ENCODE measurements at regions not wholly inside any gene's neighbourhood (a gene's known extent, or its start where the extent isn't known, plus 50 kb on each side); places are given as distances from the start of the nearest gene placed in this dataset.

- no peak for ATAC-seq
- CTCF ChIA-PET (ENCODE audit: low intra/inter-chr PET ratio), result no interaction called here
Observed at GRCh38 chr9:29514862-29515261, 1941.6 kb upstream of the C9orf72 start.

GRCh38 chr9:29548436-29548835 is 1975.2 kb upstream of the C9orf72 start:
- no peaks in the 10 kb centered on the region for H3K9me3 ChIP-seq (replicated peaks; ENCODE audit: control insufficient read depth, insufficient read depth, low read depth, low read length)
- FAIRE-seq (no peak), ATAC-seq (no peak), DNase-seq (ENCODE audit: extremely low read depth in 1 of 4, low spot score in 3 of 4) (no peak)
- H4K20me1 ChIP-seq (replicated peaks; ENCODE audit: control insufficient read depth, insufficient read depth, low read length), result no peaks in the 10 kb centered on the region
- POLR2A ChIA-PET, result no interaction called here
- H3K9ac ChIP-seq (ENCODE audit: insufficient read depth in 1 of 2, low read depth in 2 of 2, low read length in 2 of 2), result no peak overlapping the region
- in situ Hi-C loops (cut with MboI), result no loop called here
- no CpG with 5 or more reads among the region's 3 CpGs for WGBS (ENCODE audit: insufficient coverage, low coverage, missing lambda C conversion rate)
- no peaks in the 10 kb centered on the region for H3K36me3 ChIP-seq (ENCODE audit: control insufficient read depth, insufficient read depth, low read length)
- H3K4me2 ChIP-seq (ENCODE audit: insufficient read depth, low read length), result no peak overlapping the region
- no peaks in the 10 kb centered on the region for H3K79me2 ChIP-seq (ENCODE audit: control insufficient read depth, insufficient read depth, low read length)
- no peaks in the 10 kb centered on the region for H3K4me1 ChIP-seq (replicated peaks in 1 of 2; ENCODE audit: control insufficient read depth in 2 of 2, insufficient read depth in 2 of 2, low read length in 2 of 2)
- H3K9me1 ChIP-seq (ENCODE audit: control insufficient read depth, insufficient read depth, low read length), result no peaks in the 10 kb centered on the region
- H3K27me3 ChIP-seq (ENCODE audit: control insufficient read depth in 2 of 2, insufficient read depth in 2 of 2, low read length in 2 of 2), result no peaks in the 10 kb centered on the region
- H2AFZ ChIP-seq (ENCODE audit: low read depth, low read length), result no peak overlapping the region
- CTCF ChIA-PET (ENCODE audit: low intra/inter-chr PET ratio), result no interaction called here
- H3K27ac ChIP-seq (ENCODE audit: extremely low read depth, low read depth, low read length), result no peak overlapping the region
- BruUV-seq (replicated peaks), result no TSS peak
- intact Hi-C loops (cut with micrococcal nuclease), result no loop called here
- H3K4me3 ChIP-seq, result no peak overlapping the region
- no peak for TF ChIP-seq ZNF707 (CRISPR knock-in tag; conservative IDR thresholded peaks at IDR 0.05)
- TF ChIP-seq LCOR (CRISPR knock-in tag; IDR thresholded peaks at IDR 0.05), result no peak
- TF ChIP-seq PHF8 (IDR thresholded peaks at IDR 0.05; ENCODE audit: borderline replicate concordance, low read length), result no peak
- no peak for TF ChIP-seq ZNF75A (CRISPR knock-in tag; IDR thresholded peaks at IDR 0.05)
- no peak for TF ChIP-seq ZNF133 (CRISPR knock-in tag; IDR thresholded peaks at IDR 0.05)
- no peak for TF ChIP-seq PRDM10 (IDR thresholded peaks at IDR 0.05; ENCODE audit: partially characterized antibody)
- TF ChIP-seq NR3C1 (CRISPR knock-in tag; IDR thresholded peaks at IDR 0.05), result no peak
- TF ChIP-seq NUFIP1 (IDR thresholded peaks at IDR 0.05; ENCODE audit: partially characterized antibody), result no peak
- no peak for TF ChIP-seq ILK (tag; IDR thresholded peaks at IDR 0.05; ENCODE audit: borderline replicate concordance, low read depth)
- no peak for TF ChIP-seq GTF2E2 (tag; IDR thresholded peaks at IDR 0.05)
- no peak for TF ChIP-seq HMG20A (CRISPR knock-in tag; conservative IDR thresholded peaks at IDR 0.05)
- TF ChIP-seq ZNF584 (CRISPR knock-in tag; IDR thresholded peaks at IDR 0.05; ENCODE audit: low read depth), result no peak
- TF ChIP-seq MAFG (tag; conservative IDR thresholded peaks at IDR 0.05), result no peak

More at GRCh38 chr9:29514862-29515261, 1941.6 kb upstream of the C9orf72 start:
- in situ Hi-C loops (cut with MboI) (no loop called here), intact Hi-C loops (cut with micrococcal nuclease) (no loop called here)
- no peak overlapping the region for H3K4me3 ChIP-seq
- TF ChIP-seq ZNF696 (CRISPR knock-in tag; conservative IDR thresholded peaks at IDR 0.05), result no peak
- no peaks in the 10 kb centered on the region for H3K36me3 ChIP-seq (ENCODE audit: control insufficient read depth, insufficient read depth, low read length)
- no peak overlapping the region for H2AFZ ChIP-seq (ENCODE audit: low read depth, low read length)
- no peak for DNase-seq (ENCODE audit: extremely low read depth in 1 of 4, low spot score in 3 of 4)
- H4K20me1 ChIP-seq (replicated peaks; ENCODE audit: control insufficient read depth, insufficient read depth, low read length), result no peaks in the 10 kb centered on the region
- H3K9me1 ChIP-seq (ENCODE audit: control insufficient read depth, insufficient read depth, low read length), result no peaks in the 10 kb centered on the region
- no peaks in the 10 kb centered on the region for H3K4me1 ChIP-seq (replicated peaks in 1 of 2; ENCODE audit: control insufficient read depth in 2 of 2, insufficient read depth in 2 of 2, low read length in 2 of 2)
- H3K79me2 ChIP-seq (ENCODE audit: control insufficient read depth, insufficient read depth, low read length), result no peaks in the 10 kb centered on the region
- H3K9ac ChIP-seq (ENCODE audit: insufficient read depth in 1 of 2, low read depth in 2 of 2, low read length in 2 of 2), result no peak overlapping the region
- H3K27me3 ChIP-seq (ENCODE audit: control insufficient read depth in 2 of 2, insufficient read depth in 2 of 2, low read length in 2 of 2), result no peaks in the 10 kb centered on the region
- H3K9me3 ChIP-seq (replicated peaks; ENCODE audit: control insufficient read depth, insufficient read depth, low read depth, low read length), result no peaks in the 10 kb centered on the region
- POLR2A ChIA-PET, result no interaction called here
- H3K4me2 ChIP-seq (ENCODE audit: insufficient read depth, low read length), result no peak overlapping the region
- BruUV-seq (replicated peaks), result no TSS peak
- no peak for FAIRE-seq
- H3K27ac ChIP-seq (ENCODE audit: extremely low read depth, low read depth, low read length), result no peak overlapping the region
- WGBS (ENCODE audit: insufficient coverage, low coverage, missing lambda C conversion rate), result no CpG with 5 or more reads among the region's 8 CpGs

Measured in K562 (cell line).